ENCODE measurements at regions not wholly inside any gene's neighbourhood (a gene's known extent, or its start where the extent isn't known, plus 50 kb on each side); places are given as distances from the start of the nearest gene placed in this dataset.

DNA sequence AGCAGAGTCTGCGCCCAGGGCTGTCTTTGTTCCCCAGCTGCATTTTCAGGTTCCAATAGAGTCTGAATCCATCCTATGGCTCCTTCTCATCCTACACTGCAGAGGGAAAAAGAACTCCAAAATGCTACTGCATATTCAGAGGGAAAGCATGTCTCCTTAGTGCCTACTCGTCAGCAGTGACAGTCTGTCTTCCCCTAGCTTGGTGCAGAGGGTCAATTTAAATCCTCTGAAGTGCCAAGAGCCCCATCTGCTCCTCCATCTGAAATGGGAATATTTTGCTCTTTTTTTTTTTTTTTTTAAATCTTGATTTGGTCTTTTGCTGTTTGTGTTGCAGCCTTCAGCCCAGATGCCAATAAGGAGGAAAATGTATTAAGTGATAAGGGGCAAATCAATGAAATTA is 199.3 kb downstream of the RNF144A start:
- H3K4me3 ChIP-seq (ENCODE audit: low read length) = no peak overlapping the region
- H3K36me3 ChIP-seq (ENCODE audit: insufficient read depth, low read length) = no peaks in the 10 kb centered on the region
- no peaks in the 10 kb centered on the region for H3K27me3 ChIP-seq (ENCODE audit: control insufficient read depth, insufficient read depth, low read length)
- H3K4me1 ChIP-seq (ENCODE audit: control insufficient read depth, insufficient read depth, low read length) = no peaks in the 10 kb centered on the region
- no peaks in the 10 kb centered on the region for H3K9me3 ChIP-seq (replicated peaks; ENCODE audit: low read length)
- H3K9ac ChIP-seq (ENCODE audit: low read depth, low read length) = no peak overlapping the region
- H3K4me2 ChIP-seq (ENCODE audit: low read length) = no peak overlapping the region

DNA sequence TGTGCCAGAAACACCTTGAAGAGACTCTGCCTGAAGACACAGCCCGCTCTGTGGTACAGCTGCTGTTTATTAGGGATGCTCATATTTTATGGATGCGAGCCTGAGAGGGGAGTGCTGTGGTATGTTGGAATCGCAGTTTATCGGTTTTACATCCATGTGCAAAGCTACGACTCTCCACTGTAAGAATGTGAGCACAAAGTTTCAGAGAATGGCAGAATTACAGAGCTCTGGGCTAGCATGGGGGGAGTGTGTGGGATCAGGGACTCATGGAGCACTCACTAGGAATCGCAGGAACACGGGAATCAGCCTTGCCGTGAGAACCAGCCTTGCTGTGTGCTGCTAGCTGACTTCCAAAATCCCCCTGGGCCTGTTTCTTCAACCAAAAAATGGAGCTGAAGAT is 199.9 kb downstream of the RNF144A start:
- Histone ChIP-seq H3K4me2 (ENCODE audit: low read length) (no peak overlapping the region), H3K36me3 (ENCODE audit: insufficient read depth, low read length) (no peaks in the 10 kb centered on the region)

DNA sequence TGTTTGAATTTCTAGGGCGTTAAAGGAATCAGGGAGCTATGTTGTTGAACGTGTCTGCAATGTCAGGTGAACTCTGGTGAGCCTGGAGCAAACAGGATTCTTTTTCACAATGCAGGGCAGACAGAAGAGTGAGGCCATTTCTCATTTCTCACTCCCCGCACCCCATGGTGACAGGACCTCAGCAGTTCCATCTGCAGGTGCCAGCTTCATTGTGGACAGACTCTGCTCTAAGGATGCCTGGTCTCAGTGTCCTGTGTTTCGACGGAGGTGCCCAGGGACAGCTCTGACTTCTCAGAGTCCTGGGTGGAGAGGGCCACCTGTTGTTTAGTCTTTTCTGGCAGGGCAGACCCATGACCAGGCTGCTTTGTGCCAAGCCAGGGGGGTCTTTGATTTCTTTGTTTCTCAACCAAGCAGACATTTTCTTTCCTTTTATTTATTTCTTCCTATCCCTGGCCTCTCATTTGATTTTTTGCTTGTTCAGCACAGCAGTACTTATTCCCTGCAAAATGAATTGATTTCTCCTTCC is 201.5 kb downstream of the RNF144A start:
- H3K4me1 ChIP-seq (ENCODE audit: control insufficient read depth, insufficient read depth, low read length) = no peaks in the 10 kb centered on the region
- H3K27me3 ChIP-seq (ENCODE audit: control insufficient read depth, insufficient read depth, low read length) = no peaks in the 10 kb centered on the region
- H3K4me2 ChIP-seq (ENCODE audit: low read length) = no peak overlapping the region
- H3K36me3 ChIP-seq (ENCODE audit: insufficient read depth, low read length) = no peaks in the 10 kb centered on the region
- no peak overlapping the region for H3K4me3 ChIP-seq (ENCODE audit: low read length)
- no peaks in the 10 kb centered on the region for H3K9me3 ChIP-seq (replicated peaks; ENCODE audit: low read length)
- H3K9ac ChIP-seq (ENCODE audit: low read depth, low read length) = no peak overlapping the region

More for the DNA sequence above, 199.9 kb downstream of the RNF144A start:
- Histone ChIP-seq H3K27me3 (ENCODE audit: control insufficient read depth, insufficient read depth, low read length) (no peaks in the 10 kb centered on the region), H3K4me3 (ENCODE audit: low read length) (no peak overlapping the region), H3K9ac (ENCODE audit: low read depth, low read length) (no peak overlapping the region), H3K9me3 (replicated peaks; ENCODE audit: low read length) (no peaks in the 10 kb centered on the region), H3K4me1 (ENCODE audit: control insufficient read depth, insufficient read depth, low read length) (no peaks in the 10 kb centered on the region)

DNA sequence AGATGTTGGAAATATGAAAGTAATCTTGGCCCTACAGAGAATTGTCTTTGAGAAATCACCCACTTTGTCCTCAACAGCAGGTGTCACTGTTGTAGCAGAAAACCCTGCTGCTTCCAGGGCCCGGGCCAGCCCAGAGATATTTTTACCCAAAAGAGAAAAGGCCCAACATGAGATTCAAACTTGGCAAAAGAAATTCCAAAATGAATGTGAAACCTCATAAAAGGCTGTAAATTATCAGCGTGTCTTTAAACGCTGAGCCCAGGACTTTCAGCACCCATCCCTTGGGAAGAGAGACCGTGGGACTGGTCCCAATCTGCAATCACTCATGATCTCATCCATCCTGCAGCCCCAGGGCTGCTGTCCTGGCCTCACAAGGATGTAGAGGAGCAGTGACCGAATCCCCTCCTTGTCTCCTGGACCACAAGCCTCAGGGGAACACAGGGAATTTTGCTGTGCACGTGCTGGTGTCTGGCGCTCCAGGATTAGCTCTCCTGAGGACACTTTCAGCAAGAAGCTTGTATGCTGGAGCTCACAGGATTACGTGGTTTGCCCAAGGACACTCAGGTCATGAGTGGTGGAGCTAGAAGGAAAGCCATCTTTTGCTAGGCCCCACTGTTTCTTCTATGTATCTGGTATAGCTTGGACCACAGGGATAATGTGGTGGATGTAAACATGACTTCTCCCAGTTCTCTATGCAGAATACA is 202.1 kb downstream of the RNF144A start:
- Histone ChIP-seq H3K4me3 (ENCODE audit: low read length) (no peak overlapping the region), H3K4me1 (ENCODE audit: control insufficient read depth, insufficient read depth, low read length) (no peaks in the 10 kb centered on the region), H3K27me3 (ENCODE audit: control insufficient read depth, insufficient read depth, low read length) (no peaks in the 10 kb centered on the region), H3K9me3 (replicated peaks; ENCODE audit: low read length) (no peaks in the 10 kb centered on the region), H3K36me3 (ENCODE audit: insufficient read depth, low read length) (no peaks in the 10 kb centered on the region), H3K9ac (ENCODE audit: low read depth, low read length) (no peak overlapping the region), H3K4me2 (ENCODE audit: low read length) (no peak overlapping the region)

DNA sequence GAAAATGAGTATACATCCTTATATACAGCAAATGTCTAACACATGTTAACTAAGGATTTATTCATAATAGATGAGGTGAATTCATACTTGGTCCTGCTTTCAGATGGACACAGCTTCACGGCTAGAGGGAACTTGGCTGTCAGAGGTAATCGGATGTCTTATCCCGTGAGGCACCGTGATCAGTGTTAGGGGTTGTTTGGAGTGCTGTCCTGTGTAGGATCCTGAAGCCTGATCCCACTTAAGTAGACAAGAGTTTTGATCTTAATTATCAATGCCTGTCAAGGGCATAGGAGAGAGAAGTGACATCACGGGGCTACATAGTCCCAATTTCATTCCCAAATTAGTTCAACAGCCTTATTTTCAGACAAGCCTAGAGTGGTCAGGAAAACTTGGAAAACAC is 204.6 kb downstream of the RNF144A start:
- Histone ChIP-seq H3K4me1 (ENCODE audit: control insufficient read depth, insufficient read depth, low read length) (no peaks in the 10 kb centered on the region), H3K4me2 (ENCODE audit: low read length) (no peak overlapping the region), H3K4me3 (ENCODE audit: low read length) (no peak overlapping the region), H3K9me3 (replicated peaks; ENCODE audit: low read length) (no peaks in the 10 kb centered on the region), H3K27me3 (ENCODE audit: control insufficient read depth, insufficient read depth, low read length) (no peaks in the 10 kb centered on the region), H3K36me3 (ENCODE audit: insufficient read depth, low read length) (no peaks in the 10 kb centered on the region), H3K9ac (ENCODE audit: low read depth, low read length) (no peak overlapping the region)

DNA sequence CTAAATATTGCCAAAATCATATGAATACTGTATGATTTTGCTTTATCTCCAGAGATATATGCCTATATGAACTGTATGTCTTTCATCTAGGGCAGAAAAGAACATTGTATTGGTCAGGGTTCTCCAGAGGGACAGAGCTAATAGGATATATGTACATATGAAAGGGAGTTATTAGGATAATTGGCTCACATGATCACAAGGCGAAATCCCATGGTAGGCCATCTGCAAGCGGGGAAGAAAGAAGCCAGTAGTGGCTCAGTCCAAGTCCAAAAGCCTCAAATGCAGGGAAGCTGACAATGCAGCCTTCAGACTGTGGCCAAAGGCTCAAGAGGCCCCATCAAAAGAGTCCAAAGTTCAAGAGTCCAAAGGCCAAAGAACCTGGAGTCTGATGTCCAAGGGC is 209.9 kb downstream of the RNF144A start:
- no peak overlapping the region for H3K4me2 ChIP-seq (ENCODE audit: low read length)
- H3K4me3 ChIP-seq (ENCODE audit: low read length) = no peak overlapping the region
- no peaks in the 10 kb centered on the region for H3K9me3 ChIP-seq (replicated peaks; ENCODE audit: low read length)
- no peaks in the 10 kb centered on the region for H3K27me3 ChIP-seq (ENCODE audit: control insufficient read depth, insufficient read depth, low read length)
- no peak overlapping the region for H3K9ac ChIP-seq (ENCODE audit: low read depth, low read length)
- no peaks in the 10 kb centered on the region for H3K36me3 ChIP-seq (ENCODE audit: insufficient read depth, low read length)
- no peaks in the 10 kb centered on the region for H3K4me1 ChIP-seq (ENCODE audit: control insufficient read depth, insufficient read depth, low read length)

DNA sequence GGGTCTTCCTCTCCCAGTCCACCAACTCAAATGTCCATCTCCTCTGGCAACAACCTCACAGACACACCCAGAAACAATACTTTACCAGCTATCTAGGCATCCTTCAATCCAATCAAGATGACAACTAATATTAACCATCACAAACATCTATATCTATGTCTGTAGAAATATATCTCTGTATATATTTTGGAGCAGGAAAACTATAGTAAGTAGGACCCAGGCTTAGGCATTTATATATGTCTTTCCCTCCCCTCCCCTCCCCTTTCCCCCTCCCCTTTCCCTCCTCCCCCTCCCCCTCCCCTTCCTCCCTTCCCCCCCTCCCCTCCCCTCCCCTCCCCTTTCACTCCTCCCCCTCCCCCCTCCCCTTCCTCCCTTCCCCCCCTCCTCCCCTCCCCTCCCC is 210.5 kb downstream of the RNF144A start:
- H3K9ac ChIP-seq (ENCODE audit: low read depth, low read length) = no peak overlapping the region
- no peak overlapping the region for H3K4me3 ChIP-seq (ENCODE audit: low read length)
- H3K4me2 ChIP-seq (ENCODE audit: low read length) = no peak overlapping the region
- H3K9me3 ChIP-seq (replicated peaks; ENCODE audit: low read length) = no peaks in the 10 kb centered on the region
- no peaks in the 10 kb centered on the region for H3K27me3 ChIP-seq (ENCODE audit: control insufficient read depth, insufficient read depth, low read length)
- H3K4me1 ChIP-seq (ENCODE audit: control insufficient read depth, insufficient read depth, low read length) = no peaks in the 10 kb centered on the region
- H3K36me3 ChIP-seq (ENCODE audit: insufficient read depth, low read length) = no peaks in the 10 kb centered on the region

DNA sequence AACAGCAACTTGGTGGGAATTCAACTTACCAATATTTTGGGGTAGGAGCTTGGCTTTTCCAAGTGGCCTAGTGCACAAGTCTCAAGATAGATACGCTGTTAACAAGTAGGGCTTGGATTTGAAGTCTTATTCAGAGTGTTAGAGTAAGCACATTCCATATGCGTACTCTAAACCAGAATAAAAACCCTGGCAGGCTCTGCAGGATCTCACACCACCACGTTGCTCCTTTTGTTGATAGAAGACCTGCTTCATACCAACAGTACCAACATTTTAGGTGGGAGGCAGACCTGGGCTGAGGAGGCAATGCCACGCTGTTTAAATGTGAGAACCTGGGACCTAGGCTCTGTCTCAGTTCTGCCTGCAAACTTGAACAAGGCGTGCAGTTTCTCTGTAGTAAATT is 214.0 kb downstream of the RNF144A start:
- H3K4me2 ChIP-seq (ENCODE audit: low read length) = no peak overlapping the region
- H3K9ac ChIP-seq (ENCODE audit: low read depth, low read length) = no peak overlapping the region
- no peaks in the 10 kb centered on the region for H3K36me3 ChIP-seq (ENCODE audit: insufficient read depth, low read length)
- H3K27me3 ChIP-seq (ENCODE audit: control insufficient read depth, insufficient read depth, low read length) = no peaks in the 10 kb centered on the region
- H3K4me3 ChIP-seq (ENCODE audit: low read length) = no peak overlapping the region
- no peaks in the 10 kb centered on the region for H3K9me3 ChIP-seq (replicated peaks; ENCODE audit: low read length)
- no peaks in the 10 kb centered on the region for H3K4me1 ChIP-seq (ENCODE audit: control insufficient read depth, insufficient read depth, low read length)

DNA sequence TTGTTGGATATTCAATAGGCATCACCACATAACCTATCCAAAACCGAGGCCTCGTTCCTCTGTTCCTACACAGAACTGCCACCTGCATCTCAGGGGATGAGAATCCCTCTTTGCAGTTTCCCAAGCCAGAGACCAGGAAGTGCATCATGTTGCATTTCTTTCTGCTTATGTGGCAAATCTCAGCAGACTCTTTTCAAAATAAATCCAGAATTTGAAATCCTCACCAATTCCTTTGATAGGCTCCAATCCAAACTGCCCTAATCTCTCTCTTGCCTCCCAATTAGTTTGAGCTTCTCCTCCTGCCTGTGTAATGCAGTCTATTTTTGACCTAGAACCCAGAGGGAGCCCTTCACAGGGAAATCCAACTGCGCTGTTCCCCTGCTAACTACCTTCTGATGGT is 215.5 kb downstream of the RNF144A start:
- Histone ChIP-seq H3K4me3 (ENCODE audit: low read length) (no peak overlapping the region), H3K36me3 (ENCODE audit: insufficient read depth, low read length) (no peaks in the 10 kb centered on the region), H3K9me3 (replicated peaks; ENCODE audit: low read length) (no peaks in the 10 kb centered on the region), H3K9ac (ENCODE audit: low read depth, low read length) (no peak overlapping the region), H3K4me2 (ENCODE audit: low read length) (no peak overlapping the region), H3K27me3 (ENCODE audit: control insufficient read depth, insufficient read depth, low read length) (no peaks in the 10 kb centered on the region), H3K4me1 (ENCODE audit: control insufficient read depth, insufficient read depth, low read length) (no peaks in the 10 kb centered on the region)

DNA sequence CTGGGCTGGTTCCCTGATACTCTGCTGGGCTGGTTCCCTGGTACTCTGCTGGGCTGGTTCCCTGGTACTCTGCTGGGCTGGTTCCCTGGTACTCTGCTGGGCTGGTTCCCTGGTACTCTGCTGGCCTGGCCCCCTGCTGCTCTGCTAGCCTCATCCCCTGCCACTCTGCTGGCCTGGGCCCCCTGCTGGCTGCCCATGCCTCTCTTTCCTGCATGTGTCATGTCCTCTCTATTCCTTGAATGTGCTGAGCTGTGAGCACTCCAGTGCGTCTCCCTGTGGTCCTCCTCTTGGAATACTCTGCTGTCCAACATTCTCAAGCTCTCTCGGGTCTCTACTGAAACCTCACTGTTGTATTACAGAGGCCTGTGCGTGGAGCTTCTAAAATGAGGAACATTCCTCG is 216.3 kb downstream of the RNF144A start:
- Histone ChIP-seq H3K4me3 (ENCODE audit: low read length) (no peak overlapping the region), H3K4me1 (ENCODE audit: control insufficient read depth, insufficient read depth, low read length) (no peaks in the 10 kb centered on the region), H3K36me3 (ENCODE audit: insufficient read depth, low read length) (no peaks in the 10 kb centered on the region), H3K4me2 (ENCODE audit: low read length) (no peak overlapping the region), H3K9me3 (replicated peaks; ENCODE audit: low read length) (no peaks in the 10 kb centered on the region), H3K27me3 (ENCODE audit: control insufficient read depth, insufficient read depth, low read length) (no peaks in the 10 kb centered on the region), H3K9ac (ENCODE audit: low read depth, low read length) (no peak overlapping the region)

DNA sequence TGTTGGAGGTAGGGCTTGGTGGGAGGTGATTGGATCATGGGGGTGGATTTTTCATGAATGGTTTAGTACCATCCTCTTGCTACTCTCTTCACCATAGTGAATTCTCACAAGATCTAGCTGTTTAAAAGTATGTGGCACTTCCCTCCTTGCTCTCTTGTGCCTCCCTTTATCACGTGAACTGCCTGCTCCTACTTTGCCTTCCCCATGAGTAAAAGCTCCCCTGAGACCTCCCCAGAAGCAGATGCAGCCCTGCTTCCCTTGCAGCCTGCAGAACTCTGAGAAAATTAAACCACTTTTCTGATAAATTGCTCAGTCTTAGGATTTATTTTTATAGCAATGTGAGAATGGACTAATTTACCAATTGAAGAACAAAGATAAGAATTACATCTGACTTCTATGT is 223.1 kb downstream of the RNF144A start:
- Histone ChIP-seq H3K9ac (ENCODE audit: low read depth, low read length) (no peak overlapping the region), H3K27me3 (ENCODE audit: control insufficient read depth, insufficient read depth, low read length) (no peaks in the 10 kb centered on the region), H3K9me3 (replicated peaks; ENCODE audit: low read length) (no peaks in the 10 kb centered on the region), H3K36me3 (ENCODE audit: insufficient read depth, low read length) (no peaks in the 10 kb centered on the region), H3K4me3 (ENCODE audit: low read length) (no peak overlapping the region), H3K4me1 (ENCODE audit: control insufficient read depth, insufficient read depth, low read length) (no peaks in the 10 kb centered on the region), H3K4me2 (ENCODE audit: low read length) (no peak overlapping the region)

DNA sequence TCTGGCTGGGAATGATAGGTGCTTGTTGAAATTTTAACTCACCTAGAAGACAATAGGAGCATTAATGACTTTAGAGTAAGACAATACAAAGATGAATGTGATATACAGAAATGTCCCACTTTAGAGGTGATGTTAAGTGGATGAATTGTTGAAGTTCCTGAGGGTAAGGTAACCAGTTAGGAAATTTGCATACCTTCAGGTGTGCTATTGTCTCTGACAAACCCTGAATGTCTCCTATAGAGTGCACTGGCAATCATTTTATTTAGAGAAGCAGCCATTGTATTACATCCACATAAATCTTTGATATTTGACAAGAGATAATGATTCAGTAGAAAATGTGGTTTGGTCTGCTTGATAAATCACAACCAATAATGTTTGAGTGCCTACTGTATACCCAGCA is 228.5 kb downstream of the RNF144A start:
- no peaks in the 10 kb centered on the region for H3K36me3 ChIP-seq (ENCODE audit: insufficient read depth, low read length)
- H3K4me2 ChIP-seq (ENCODE audit: low read length) = no peak overlapping the region
- H3K4me1 ChIP-seq (ENCODE audit: control insufficient read depth, insufficient read depth, low read length) = no peaks in the 10 kb centered on the region
- no peaks in the 10 kb centered on the region for H3K27me3 ChIP-seq (ENCODE audit: control insufficient read depth, insufficient read depth, low read length)
- H3K9ac ChIP-seq (ENCODE audit: low read depth, low read length) = no peak overlapping the region
- no peaks in the 10 kb centered on the region for H3K9me3 ChIP-seq (replicated peaks; ENCODE audit: low read length)
- H3K4me3 ChIP-seq (ENCODE audit: low read length) = no peak overlapping the region

Data from skeletal muscle satellite cell (primary cell).